Endothelial cell (in vitro differentiated cells): ENCODE measurements at regions not wholly inside any gene's neighbourhood (a gene's known extent, or its start where the extent isn't known, plus 50 kb on each side); places are given as distances from the start of the nearest gene placed in this dataset.
"Not testable (repeated sequence)": the region's sequence is repeated elsewhere in the genome, so short reads cannot be mapped to it uniquely, and the experiment has no call there.

Source experiments
- DNase-seq: peaks from one replicate; pipeline ENCODE4 v3.0.0; 2021; ENCODE audit warnings: low spot score
- H3K27ac Mint-ChIP-seq: one replicate; pipeline ENCODE4 v1.8.0; 2021; ENCODE audit warnings: mixed read lengths, inconsistent platforms; ENCODE audit not compliant: unreplicated experiment
- H3K27me3 Mint-ChIP-seq: one replicate; pipeline ENCODE4 v1.8.0; 2021; ENCODE audit warnings: mild to moderate bottlenecking, moderate library complexity, mixed read lengths, inconsistent platforms; ENCODE audit not compliant: unreplicated experiment
- H3K36me3 Mint-ChIP-seq: one replicate; pipeline ENCODE4 v1.8.0; 2021; ENCODE audit warnings: mild to moderate bottlenecking, low read depth, mixed read lengths, inconsistent platforms; ENCODE audit not compliant: unreplicated experiment
- H3K4me1 Mint-ChIP-seq: one replicate; pipeline ENCODE4 v1.8.0; 2021; ENCODE audit warnings: mild to moderate bottlenecking, mixed read lengths, inconsistent platforms; ENCODE audit not compliant: unreplicated experiment
- H3K4me3 Mint-ChIP-seq: one replicate; pipeline ENCODE4 v1.8.0; 2021; ENCODE audit warnings: mild to moderate bottlenecking, mixed read lengths, inconsistent platforms; ENCODE audit not compliant: unreplicated experiment
- H3K9me3 Mint-ChIP-seq: one replicate; pipeline ENCODE4 v1.8.0; 2021; ENCODE audit warnings: mixed read lengths, inconsistent platforms; ENCODE audit not compliant: unreplicated experiment
- TF ChIP-seq, protein P1 (sequence below): fragments of 200-600 bp; sonication (generic); IDR thresholded peaks from one replicate; pipeline ENCODE4 v1.5.0; 2021; ENCODE audit warnings: antibody characterized with exemption; ENCODE audit not compliant: unreplicated experiment

DNA sequence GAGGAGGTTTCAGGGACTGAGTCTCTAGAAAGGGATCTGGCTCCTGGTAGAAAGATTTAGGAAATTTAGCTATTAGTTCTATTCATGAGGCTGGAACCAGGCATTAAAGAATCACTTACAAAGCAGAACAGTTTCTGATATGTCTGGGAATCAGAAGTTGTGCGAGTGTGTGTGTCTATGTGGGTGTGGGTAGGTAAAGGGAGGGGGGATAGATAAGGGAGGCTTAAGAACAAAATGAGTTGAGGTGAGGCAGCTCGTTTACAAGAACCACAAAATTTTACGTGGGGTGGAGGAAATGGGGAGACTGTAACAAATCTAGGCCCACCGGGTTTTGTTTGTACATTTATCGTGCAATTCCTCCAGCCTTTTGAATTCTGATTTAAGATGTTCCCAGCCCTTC is 90.7 kb downstream of the SAMD9 start:
- DNase-seq, result no peak
- no peak overlapping the region for H3K27ac Mint-ChIP-seq
- peaks cover 4% of the 10 kb centered on the region for H3K4me1 Mint-ChIP-seq
- peaks cover 5% of the 10 kb centered on the region for H3K9me3 Mint-ChIP-seq
- TF ChIP-seq, protein P1, sequence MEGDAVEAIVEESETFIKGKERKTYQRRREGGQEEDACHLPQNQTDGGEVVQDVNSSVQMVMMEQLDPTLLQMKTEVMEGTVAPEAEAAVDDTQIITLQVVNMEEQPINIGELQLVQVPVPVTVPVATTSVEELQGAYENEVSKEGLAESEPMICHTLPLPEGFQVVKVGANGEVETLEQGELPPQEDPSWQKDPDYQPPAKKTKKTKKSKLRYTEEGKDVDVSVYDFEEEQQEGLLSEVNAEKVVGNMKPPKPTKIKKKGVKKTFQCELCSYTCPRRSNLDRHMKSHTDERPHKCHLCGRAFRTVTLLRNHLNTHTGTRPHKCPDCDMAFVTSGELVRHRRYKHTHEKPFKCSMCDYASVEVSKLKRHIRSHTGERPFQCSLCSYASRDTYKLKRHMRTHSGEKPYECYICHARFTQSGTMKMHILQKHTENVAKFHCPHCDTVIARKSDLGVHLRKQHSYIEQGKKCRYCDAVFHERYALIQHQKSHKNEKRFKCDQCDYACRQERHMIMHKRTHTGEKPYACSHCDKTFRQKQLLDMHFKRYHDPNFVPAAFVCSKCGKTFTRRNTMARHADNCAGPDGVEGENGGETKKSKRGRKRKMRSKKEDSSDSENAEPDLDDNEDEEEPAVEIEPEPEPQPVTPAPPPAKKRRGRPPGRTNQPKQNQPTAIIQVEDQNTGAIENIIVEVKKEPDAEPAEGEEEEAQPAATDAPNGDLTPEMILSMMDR, result no peak
- H3K4me3 Mint-ChIP-seq, result no peak overlapping the region
- peaks cover 5% of the 10 kb centered on the region for H3K36me3 Mint-ChIP-seq
- H3K27me3 Mint-ChIP-seq, result peaks cover 2% of the 10 kb centered on the region

DNA sequence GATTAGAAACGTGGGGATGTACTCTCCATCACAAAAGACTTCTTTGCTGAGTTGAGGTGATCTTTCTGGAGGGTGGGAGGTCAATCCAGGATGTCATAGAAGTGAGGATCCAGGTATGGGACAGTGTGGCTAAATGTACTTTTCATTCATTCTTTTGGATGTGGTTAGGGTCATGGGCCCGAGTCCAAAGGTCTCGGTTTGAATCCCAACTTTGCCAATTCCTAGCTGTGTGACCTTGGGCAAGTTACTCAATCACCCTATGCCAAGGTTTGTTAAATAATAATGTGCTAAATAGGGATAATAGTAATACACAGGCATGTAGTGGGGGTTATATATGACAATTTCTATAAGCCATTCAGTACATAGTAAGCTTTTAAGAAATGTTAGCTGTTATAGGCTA is 91.4 kb downstream of the SAMD9 start:
- TF ChIP-seq, protein P1, result no peak
- Mint-ChIP-seq H3K27me3 (peaks cover 2% of the 10 kb centered on the region), H3K27ac (no peak overlapping the region), H3K36me3 (peaks cover 5% of the 10 kb centered on the region), H3K9me3 (peaks cover 5% of the 10 kb centered on the region), H3K4me1 (peaks cover 4% of the 10 kb centered on the region), H3K4me3 (no peak overlapping the region)
- no peak for DNase-seq

DNA sequence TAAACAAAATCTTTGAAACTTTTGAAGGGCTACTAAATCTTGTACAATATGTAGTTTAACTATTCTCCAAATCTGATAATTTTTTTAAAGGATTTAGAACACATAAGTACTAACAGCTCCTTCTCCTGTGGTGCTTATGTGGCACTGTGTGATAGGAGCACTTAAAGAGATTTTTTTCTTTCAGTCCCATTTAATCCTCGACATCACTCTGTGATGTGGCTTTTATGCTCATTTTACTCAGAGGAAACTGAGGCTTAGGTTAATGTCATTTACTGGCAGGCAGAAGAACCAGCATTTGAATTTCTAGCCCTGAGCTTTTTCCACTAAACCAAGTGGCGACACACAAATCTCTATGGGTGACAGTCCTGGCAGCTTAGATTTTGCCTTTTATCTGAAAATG is 92.4 kb downstream of the SAMD9 start:
- no peak for DNase-seq
- no peak overlapping the region for H3K27ac Mint-ChIP-seq
- peaks cover 2% of the 10 kb centered on the region for H3K27me3 Mint-ChIP-seq
- H3K9me3 Mint-ChIP-seq, result no peaks in the 10 kb centered on the region
- H3K4me3 Mint-ChIP-seq, result no peak overlapping the region
- H3K4me1 Mint-ChIP-seq, result peaks cover 4% of the 10 kb centered on the region
- TF ChIP-seq, protein P1, result no peak
- H3K36me3 Mint-ChIP-seq, result peaks cover 5% of the 10 kb centered on the region

DNA sequence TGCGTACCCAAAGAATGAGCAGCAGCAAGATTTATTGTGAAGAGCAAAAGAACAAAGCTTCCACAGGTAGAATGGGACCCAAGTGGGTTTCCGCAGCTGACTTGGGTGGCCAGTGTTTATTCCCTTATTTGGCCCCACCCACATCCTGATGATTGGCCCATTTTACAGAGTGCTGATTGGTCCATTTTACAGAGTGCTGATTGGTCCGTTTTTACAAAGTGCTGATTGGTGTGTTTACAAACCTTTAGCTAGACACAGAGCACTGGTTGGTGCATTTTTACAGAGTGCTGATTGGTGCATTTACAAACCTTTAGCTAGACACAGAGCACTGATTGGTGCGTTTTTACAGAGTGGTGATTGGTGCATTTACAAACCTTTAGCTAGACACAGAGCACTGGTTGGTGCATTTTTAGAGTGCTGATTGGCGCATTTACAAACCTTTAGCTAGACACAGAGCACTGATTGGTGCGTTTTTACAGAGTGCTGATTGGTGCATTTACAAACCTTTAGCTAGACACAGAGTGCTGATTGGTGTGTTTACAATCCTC is 94.8 kb downstream of the SAMD9 start:
- DNase-seq, H3K36me3 Mint-ChIP-seq, H3K4me1 Mint-ChIP-seq, H3K27ac Mint-ChIP-seq, H3K27me3 Mint-ChIP-seq, H3K4me3 Mint-ChIP-seq, H3K9me3 Mint-ChIP-seq: not testable (repeated sequence)

DNA sequence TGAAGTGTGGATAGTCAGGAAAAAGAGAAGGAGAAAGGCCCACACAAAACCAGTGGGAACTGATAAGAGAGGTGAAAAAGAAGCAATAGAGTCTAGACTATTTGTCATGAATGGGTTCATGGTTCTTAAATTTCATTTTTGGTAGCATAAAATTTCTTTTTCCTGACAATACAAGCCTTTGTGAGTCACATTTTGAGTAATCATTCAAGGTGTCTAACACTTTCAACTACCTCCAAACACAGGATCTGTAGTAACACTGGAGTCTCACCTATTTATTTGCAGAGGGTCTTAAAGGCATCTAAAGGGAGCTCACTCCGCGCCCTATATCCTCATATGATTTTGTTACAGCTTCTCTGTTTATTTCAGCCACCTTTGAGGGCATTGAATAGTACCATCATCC is 96.0 kb downstream of the SAMD9 start:
- H3K27ac Mint-ChIP-seq, result no peak overlapping the region
- no peaks in the 10 kb centered on the region for H3K27me3 Mint-ChIP-seq
- no peak overlapping the region for H3K4me3 Mint-ChIP-seq
- DNase-seq, result no peak
- H3K4me1 Mint-ChIP-seq, result peaks cover 15% of the 10 kb centered on the region
- TF ChIP-seq, protein P1, result no peak
- peaks cover 5% of the 10 kb centered on the region for H3K36me3 Mint-ChIP-seq
- H3K9me3 Mint-ChIP-seq, result no peaks in the 10 kb centered on the region
